T-helper 17 cell (primary cell): ENCODE measurements at regions not wholly inside any gene's neighbourhood (a gene's known extent, or its start where the extent isn't known, plus 50 kb on each side); places are given as distances from the start of the nearest gene placed in this dataset.
"Not testable (repeated sequence)": the region's sequence is repeated elsewhere in the genome, so short reads cannot be mapped to it uniquely, and the experiment has no call there.

ENCODE experiments used
- ATAC-seq: fragments of 150-1000 bp; cut with Tn5 transposase; 2 replicates; pipeline ENCODE4 v1.10.0; 2021; ENCODE audit warnings: mild to moderate bottlenecking, moderate library complexity
- DNase-seq, 3 donors: peaks; one replicate each; pipeline versions ENCODE4 v3.0.0 to v3.0.0-alpha.2; 2020 to 2021
- H3K9me3 ChIP-seq: one replicate; pipeline ENCODE4 v1.7.0; 2013; ENCODE audit warnings: low read length, mild to moderate bottlenecking; ENCODE audit not compliant: control insufficient read depth, poor library complexity, severe bottlenecking
- H3K27ac Mint-ChIP-seq: one replicate; pipeline ENCODE4 v1.8.0; 2022; ENCODE audit warnings: mild to moderate bottlenecking, moderate library complexity, mixed read lengths
- H3K27me3 Mint-ChIP-seq: one replicate; pipeline ENCODE4 v1.8.0; 2022; ENCODE audit warnings: mixed read lengths
- H3K36me3 Mint-ChIP-seq: one replicate; pipeline ENCODE4 v1.8.0; 2022; ENCODE audit warnings: low read depth, mixed read lengths
- H3K4me1 Mint-ChIP-seq: one replicate; pipeline ENCODE4 v1.8.0; 2022; ENCODE audit warnings: mild to moderate bottlenecking, mixed read lengths
- H3K4me3 Mint-ChIP-seq: one replicate; pipeline ENCODE4 v1.8.0; 2022; ENCODE audit warnings: mild to moderate bottlenecking, moderate library complexity, mixed read lengths

- not testable (repeated sequence) for ATAC-seq, DNase-seq, H3K36me3 Mint-ChIP-seq, H3K4me3 Mint-ChIP-seq, H3K9me3 ChIP-seq, H3K4me1 Mint-ChIP-seq, H3K27ac Mint-ChIP-seq, H3K27me3 Mint-ChIP-seq
Observed at GRCh38 chr7:136263112-136263860, 286.1 kb upstream of the MTPN start.

- DNase-seq, H3K36me3 Mint-ChIP-seq, ATAC-seq, H3K27ac Mint-ChIP-seq, H3K27me3 Mint-ChIP-seq, H3K4me3 Mint-ChIP-seq, H3K4me1 Mint-ChIP-seq, H3K9me3 ChIP-seq: not testable (repeated sequence)
Observed at GRCh38 chr7:136260591-136260990, 283.4 kb upstream of the MTPN start.

- Mint-ChIP-seq H3K27ac (no peak overlapping the region), H3K4me1 (no peaks in the 10 kb centered on the region), H3K4me3 (no peak overlapping the region), H3K36me3 (no peaks in the 10 kb centered on the region), H3K27me3 (no peaks in the 10 kb centered on the region)
- DNase-seq (no peak), ATAC-seq (no peak)
- H3K9me3 ChIP-seq, result no peaks in the 10 kb centered on the region
Observed at GRCh38 chr7:136259074-136259473, 281.9 kb upstream of the MTPN start.

GRCh38 chr7:136256491-136256890 lies 279.3 kb upstream of the MTPN start:
- no peak for ATAC-seq
- H3K27me3 Mint-ChIP-seq, result no peaks in the 10 kb centered on the region

GRCh38 chr7:136254148-136254547 lies 277.0 kb upstream of the MTPN start:
- DNase-seq, result no peak
- H3K4me1 Mint-ChIP-seq, result no peaks in the 10 kb centered on the region
- H3K36me3 Mint-ChIP-seq, result peaks cover 3% of the 10 kb centered on the region
- ATAC-seq, result no peak
- H3K27ac Mint-ChIP-seq, result no peak overlapping the region
- no peaks in the 10 kb centered on the region for H3K9me3 ChIP-seq
- H3K4me3 Mint-ChIP-seq, result no peak overlapping the region
- H3K27me3 Mint-ChIP-seq, result no peaks in the 10 kb centered on the region

More at GRCh38 chr7:136256491-136256890, 279.3 kb upstream of the MTPN start:
- no peaks in the 10 kb centered on the region for H3K9me3 ChIP-seq
- DNase-seq, result no peak
- Mint-ChIP-seq H3K36me3 (no peaks in the 10 kb centered on the region), H3K4me1 (no peaks in the 10 kb centered on the region), H3K27ac (no peak overlapping the region), H3K4me3 (no peak overlapping the region)

GRCh38 chr7:136251826-136252225 lies 274.7 kb upstream of the MTPN start:
- H3K27ac Mint-ChIP-seq, result no peak overlapping the region
- H3K9me3 ChIP-seq, result no peaks in the 10 kb centered on the region
- no peak for ATAC-seq
- H3K27me3 Mint-ChIP-seq, result no peaks in the 10 kb centered on the region
- no peak overlapping the region for H3K4me3 Mint-ChIP-seq
- no peak for DNase-seq
- peaks cover 5% of the 10 kb centered on the region for H3K36me3 Mint-ChIP-seq
- no peaks in the 10 kb centered on the region for H3K4me1 Mint-ChIP-seq

- Mint-ChIP-seq H3K36me3 (peaks cover 8% of the 10 kb centered on the region), H3K4me1 (no peaks in the 10 kb centered on the region), H3K27ac (no peak overlapping the region), H3K4me3 (no peak overlapping the region), H3K27me3 (no peaks in the 10 kb centered on the region)
- DNase-seq, result no peak
- no peaks in the 10 kb centered on the region for H3K9me3 ChIP-seq
- no peak for ATAC-seq
Observed at GRCh38 chr7:136247211-136247610, 270.1 kb upstream of the MTPN start.

- H3K27me3 Mint-ChIP-seq, result no peaks in the 10 kb centered on the region
- no peaks in the 10 kb centered on the region for H3K9me3 ChIP-seq
- H3K4me1 Mint-ChIP-seq, result no peaks in the 10 kb centered on the region
- H3K4me3 Mint-ChIP-seq, result no peak overlapping the region
- peaks cover 10% of the 10 kb centered on the region for H3K36me3 Mint-ChIP-seq
- H3K27ac Mint-ChIP-seq, result no peak overlapping the region
- DNase-seq (no peak), ATAC-seq (no peak)
Observed at GRCh38 chr7:136245327-136246004, 268.3 kb upstream of the MTPN start.

GRCh38 chr7:136234040-136234439 lies 256.9 kb upstream of the MTPN start:
- peaks cover 6% of the 10 kb centered on the region for H3K9me3 ChIP-seq
- Mint-ChIP-seq H3K4me3 (no peak overlapping the region), H3K27ac (no peak overlapping the region), H3K36me3 (peaks cover 2% of the 10 kb centered on the region), H3K4me1 (no peaks in the 10 kb centered on the region), H3K27me3 (no peaks in the 10 kb centered on the region)
- DNase-seq, result no peak
- ATAC-seq, result no peak

GRCh38 chr7:136230210-136230609 lies 253.1 kb upstream of the MTPN start:
- no peak overlapping the region for H3K4me3 Mint-ChIP-seq
- H3K36me3 Mint-ChIP-seq, result peaks cover 2% of the 10 kb centered on the region
- peaks cover 3% of the 10 kb centered on the region for H3K9me3 ChIP-seq
- ATAC-seq, result no peak
- no peaks in the 10 kb centered on the region for H3K27me3 Mint-ChIP-seq
- no peaks in the 10 kb centered on the region for H3K4me1 Mint-ChIP-seq
- DNase-seq, result no peak
- H3K27ac Mint-ChIP-seq, result no peak overlapping the region

GRCh38 chr7:136229790-136230189 lies 252.6 kb upstream of the MTPN start:
- no peak for ATAC-seq
- Mint-ChIP-seq H3K36me3 (peaks cover 2% of the 10 kb centered on the region), H3K27ac (no peak overlapping the region), H3K4me1 (no peaks in the 10 kb centered on the region), H3K4me3 (no peak overlapping the region), H3K27me3 (no peaks in the 10 kb centered on the region)
- H3K9me3 ChIP-seq, result peaks cover 3% of the 10 kb centered on the region
- no peak for DNase-seq

GRCh38 chr7:136228171-136228570 lies 251.0 kb upstream of the MTPN start:
- DNase-seq, result no peak
- Mint-ChIP-seq H3K27ac (no peak overlapping the region), H3K27me3 (no peaks in the 10 kb centered on the region), H3K4me1 (no peaks in the 10 kb centered on the region), H3K36me3 (peaks cover 2% of the 10 kb centered on the region), H3K4me3 (no peak overlapping the region)
- ATAC-seq, result no peak
- no peaks in the 10 kb centered on the region for H3K9me3 ChIP-seq

- Mint-ChIP-seq H3K4me1 (no peaks in the 10 kb centered on the region), H3K36me3 (peaks cover 5% of the 10 kb centered on the region), H3K4me3 (no peak overlapping the region), H3K27me3 (no peaks in the 10 kb centered on the region), H3K27ac (no peak overlapping the region)
- DNase-seq (no peak), ATAC-seq (no peak)
- peaks cover 3% of the 10 kb centered on the region for H3K9me3 ChIP-seq
Observed at GRCh38 chr7:136214356-136214755, 237.2 kb upstream of the MTPN start.

GRCh38 chr7:136213012-136213411 lies 235.9 kb upstream of the MTPN start:
- DNase-seq (no peak), ATAC-seq (no peak)
- Mint-ChIP-seq H3K27ac (no peak overlapping the region), H3K27me3 (no peaks in the 10 kb centered on the region), H3K4me3 (no peak overlapping the region), H3K36me3 (peaks cover 8% of the 10 kb centered on the region), H3K4me1 (no peaks in the 10 kb centered on the region)
- H3K9me3 ChIP-seq, result peaks cover 3% of the 10 kb centered on the region
